Mesothelial cell of epicardium (in vitro differentiated cells): ENCODE measurements at regions not wholly inside any gene's neighbourhood (a gene's known extent, or its start where the extent isn't known, plus 50 kb on each side); places are given as distances from the start of the nearest gene placed in this dataset.

Experiments
- DNase-seq, 2 experiments: peaks; one replicate each; pipeline ENCODE4 v3.0.0; 2021; ENCODE audit warnings: low spot score in 2 of 2; ENCODE audit not compliant: unreplicated experiment in 2 of 2
- H3K27ac Mint-ChIP-seq: 2 replicates; pipeline ENCODE4 v1.8.0; 2021; ENCODE audit warnings: mixed read lengths
- H3K27me3 Mint-ChIP-seq: 2 replicates; pipeline ENCODE4 v1.8.0; 2021; ENCODE audit warnings: low read depth, mixed read lengths
- H3K36me3 Mint-ChIP-seq: 2 replicates; pipeline ENCODE4 v1.8.0; 2021; ENCODE audit warnings: mixed read lengths
- H3K4me1 Mint-ChIP-seq: 2 replicates; pipeline ENCODE4 v1.8.0; 2021; ENCODE audit warnings: mixed read lengths
- H3K4me3 Mint-ChIP-seq: 2 replicates; pipeline ENCODE4 v1.8.0; 2021; ENCODE audit warnings: mild to moderate bottlenecking, moderate library complexity, mixed read lengths
- H3K9me3 Mint-ChIP-seq: 2 replicates; pipeline ENCODE4 v1.8.0; 2021; ENCODE audit warnings: mixed read lengths
- CTCF ChIP-seq: fragments of 200-600 bp; sonication (generic); IDR thresholded peaks from one replicate; pipeline ENCODE4 v1.5.0; 2021; ENCODE audit warnings: antibody characterized with exemption; ENCODE audit not compliant: unreplicated experiment

DNA sequence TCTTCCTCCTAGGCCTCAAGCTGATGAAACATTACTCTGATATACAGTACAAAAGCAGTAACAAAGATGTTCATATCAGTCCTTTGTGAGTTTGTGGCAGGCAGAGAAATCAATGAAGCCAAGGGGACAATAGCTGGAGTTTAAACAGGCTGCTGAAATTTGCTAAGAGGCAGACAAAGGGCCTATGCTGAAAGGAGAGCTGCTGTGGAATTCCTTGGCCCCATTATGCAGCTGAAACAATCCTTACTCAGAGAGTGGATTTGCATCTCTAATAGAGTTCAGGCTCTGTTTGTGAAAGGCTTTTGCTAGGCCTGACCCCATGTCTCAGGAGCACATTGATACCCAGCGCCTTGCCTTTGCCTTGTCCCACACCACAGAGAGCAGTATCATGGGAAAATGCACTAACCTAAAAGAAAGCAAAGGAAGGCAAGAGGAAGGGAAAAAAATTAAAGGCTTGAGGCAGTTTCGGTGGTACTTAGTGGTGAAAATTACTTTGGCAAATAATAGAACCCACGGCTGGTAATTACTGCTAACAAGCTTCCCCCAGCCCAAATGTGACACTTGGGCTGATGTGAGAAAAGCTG lies 195.0 kb upstream of the EPHA3 start:
- Mint-ChIP-seq H3K27ac (no peak overlapping the region), H3K9me3 (no peaks in the 10 kb centered on the region), H3K27me3 (no peaks in the 10 kb centered on the region), H3K4me3 (no peak overlapping the region), H3K36me3 (no peaks in the 10 kb centered on the region), H3K4me1 (no peaks in the 10 kb centered on the region)
- TF ChIP-seq CTCF: no peak
- no peak for DNase-seq

DNA sequence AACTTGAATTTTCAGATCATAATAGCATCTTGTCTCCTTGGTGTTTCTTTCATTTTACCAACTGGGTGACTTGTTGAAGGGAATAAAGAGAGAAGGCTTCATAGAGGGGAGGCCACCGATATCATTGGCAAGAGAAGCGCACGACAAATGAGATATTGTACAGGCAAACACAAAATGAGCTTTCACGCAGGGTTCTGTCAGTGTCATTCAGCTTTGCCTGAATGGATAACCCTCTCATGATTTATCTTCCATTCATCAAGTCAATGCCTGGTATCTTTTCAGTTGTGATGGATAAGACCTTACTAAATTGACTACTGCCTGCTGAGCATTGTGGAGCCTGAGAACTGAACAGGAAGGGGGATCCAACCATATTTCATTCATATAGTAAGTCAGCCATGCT lies 188.6 kb upstream of the EPHA3 start:
- Mint-ChIP-seq H3K27me3 (no peaks in the 10 kb centered on the region), H3K36me3 (no peaks in the 10 kb centered on the region), H3K4me3 (no peak overlapping the region), H3K4me1 (no peaks in the 10 kb centered on the region), H3K27ac (no peak overlapping the region), H3K9me3 (no peaks in the 10 kb centered on the region)
- TF ChIP-seq CTCF: no peak
- no peak for DNase-seq

DNA sequence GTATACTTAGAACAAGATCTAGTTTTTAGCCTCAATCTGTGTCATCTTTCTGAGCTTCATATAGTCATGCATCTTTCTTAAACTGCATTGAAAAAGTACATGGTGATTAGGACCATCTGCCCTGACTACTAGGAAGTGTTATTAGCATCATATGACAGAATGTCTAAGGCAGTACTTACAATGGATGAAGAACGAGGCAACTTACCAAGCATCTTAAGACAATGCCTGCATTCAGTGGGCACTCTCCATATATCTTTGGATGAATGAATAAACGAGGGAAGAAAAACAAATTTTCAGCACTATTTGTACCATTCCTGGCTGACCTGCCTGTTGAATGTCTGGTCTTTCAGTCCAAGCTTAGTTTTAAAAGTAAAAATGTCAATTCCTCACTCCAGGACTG lies 185.4 kb upstream of the EPHA3 start:
- Mint-ChIP-seq H3K27me3 (no peaks in the 10 kb centered on the region), H3K4me1 (no peaks in the 10 kb centered on the region), H3K36me3 (no peaks in the 10 kb centered on the region), H3K27ac (no peak overlapping the region), H3K4me3 (no peak overlapping the region), H3K9me3 (no peaks in the 10 kb centered on the region)
- DNase-seq: no peak
- no peak for TF ChIP-seq CTCF

GRCh38 chr3:88926221-88926620 lies 181.2 kb upstream of the EPHA3 start:
- Mint-ChIP-seq H3K27ac (no peak overlapping the region), H3K9me3 (no peaks in the 10 kb centered on the region), H3K27me3 (no peaks in the 10 kb centered on the region), H3K36me3 (no peaks in the 10 kb centered on the region), H3K4me3 (no peak overlapping the region), H3K4me1 (no peaks in the 10 kb centered on the region)
- no peak for TF ChIP-seq CTCF
- no peak for DNase-seq

- H3K27ac Mint-ChIP-seq: no peak overlapping the region
- no peaks in the 10 kb centered on the region for H3K9me3 Mint-ChIP-seq
- peaks cover 3% of the 10 kb centered on the region for H3K27me3 Mint-ChIP-seq
- no peaks in the 10 kb centered on the region for H3K36me3 Mint-ChIP-seq
- no peak overlapping the region for H3K4me3 Mint-ChIP-seq
- H3K4me1 Mint-ChIP-seq: no peaks in the 10 kb centered on the region
- DNase-seq: no peak
- TF ChIP-seq CTCF: no peak
Measured at GRCh38 chr3:88930611-88931010, 176.8 kb upstream of the EPHA3 start.

DNA sequence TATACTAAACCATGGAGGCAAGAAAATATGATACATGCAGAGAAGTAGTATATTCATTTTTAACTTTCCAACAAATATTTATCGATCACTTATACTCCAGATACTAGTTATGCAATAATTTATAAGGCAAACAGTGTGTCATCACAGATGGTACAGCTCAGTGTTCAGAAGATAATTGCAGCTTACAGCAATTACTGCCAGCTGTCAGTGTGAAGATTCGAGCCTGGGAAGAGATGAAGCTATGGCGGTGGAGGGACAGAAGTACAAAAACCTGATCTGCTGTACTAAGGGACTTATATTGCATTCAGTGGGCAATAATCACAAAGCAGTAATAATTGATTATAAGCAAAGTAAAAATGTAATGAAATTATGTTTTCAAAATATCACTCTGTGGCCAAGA lies 170.6 kb upstream of the EPHA3 start:
- Mint-ChIP-seq H3K9me3 (no peaks in the 10 kb centered on the region), H3K27me3 (peaks cover 3% of the 10 kb centered on the region), H3K4me3 (no peak overlapping the region), H3K27ac (no peak overlapping the region), H3K4me1 (no peaks in the 10 kb centered on the region), H3K36me3 (no peaks in the 10 kb centered on the region)
- DNase-seq: no peak
- no peak for TF ChIP-seq CTCF
